ENCODE measurements at regions not wholly inside any gene's neighbourhood (a gene's known extent, or its start where the extent isn't known, plus 50 kb on each side); places are given as distances from the start of the nearest gene placed in this dataset.

DNA sequence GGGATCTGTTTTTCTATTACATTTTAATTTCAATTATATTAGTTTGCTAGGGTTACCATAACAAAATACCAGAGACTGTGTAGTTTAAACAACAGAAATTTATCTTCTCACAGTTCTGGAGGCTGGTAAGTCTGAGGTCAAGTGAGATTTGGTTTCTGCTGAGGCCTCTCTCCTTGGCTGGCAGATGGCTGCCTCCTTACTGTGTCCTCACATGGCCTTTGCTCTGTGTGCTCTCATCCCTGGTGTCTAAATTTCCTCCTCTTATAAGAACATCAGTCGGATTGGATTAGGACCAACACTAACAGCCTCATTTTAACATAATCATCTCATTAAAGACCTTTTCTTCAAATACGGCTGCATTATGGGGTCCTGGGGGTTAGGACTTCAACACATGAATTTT lies 195.2 kb upstream of the CHODL start:
- Histone ChIP-seq H3K9ac (replicated peaks in 1 of 4; ENCODE audit: extremely low read depth in 1 of 4, low read depth in 3 of 4, low read length in 3 of 4) (no peak overlapping the region), H3K56ac (replicated peaks; ENCODE audit: insufficient read length, low read depth, low read length) (no peak overlapping the region), H3K79me2 (ENCODE audit: control insufficient read depth in 1 of 2, insufficient read depth in 2 of 2, low read length in 2 of 2) (no peaks in the 10 kb centered on the region), H2AK5ac (ENCODE audit: low read depth, low read length) (no peak overlapping the region), H2AFZ (ENCODE audit: low read length) (no peak overlapping the region), H4K91ac (replicated peaks; ENCODE audit: insufficient read length, low read length) (no peak overlapping the region), H3K4me3 (ENCODE audit: extremely low read depth in 1 of 4, insufficient read depth in 2 of 4, low read depth in 3 of 4, low read length in 4 of 4) (no peak overlapping the region), H4K8ac (ENCODE audit: extremely low read depth, insufficient read depth, low read length) (no peak overlapping the region), H2BK120ac (replicated peaks; ENCODE audit: low read depth, low read length) (no peak overlapping the region), H2BK20ac (ENCODE audit: low read length) (no peak overlapping the region), H3K23ac (ENCODE audit: insufficient read length) (no peak overlapping the region), H4K5ac (ENCODE audit: insufficient read length, low read depth, low read length) (no peak overlapping the region), H3K9me3 (ENCODE audit: insufficient read depth in 2 of 2, low read depth in 1 of 2, low read length in 1 of 2) (no peaks in the 10 kb centered on the region), H3K4me1 (replicated peaks in 1 of 4; ENCODE audit: control insufficient read depth in 3 of 4, insufficient read depth in 4 of 4, low read length in 3 of 4) (no peaks in the 10 kb centered on the region), H3K4me2 (ENCODE audit: insufficient read depth in 1 of 2, low read depth in 2 of 2, low read length in 2 of 2) (no peak overlapping the region), H3K36me3 (ENCODE audit: control insufficient read depth in 2 of 4, insufficient read depth in 4 of 4, low read length in 3 of 4) (no peaks in the 10 kb centered on the region), H3K14ac (ENCODE audit: insufficient read length) (no peak overlapping the region), H3K23me2 (ENCODE audit: low read depth, low read length) (no peaks in the 10 kb centered on the region), H3K79me1 (ENCODE audit: low read depth, low read length) (no peaks in the 10 kb centered on the region), H2BK5ac (ENCODE audit: low read depth, low read length) (no peak overlapping the region), H4K20me1 (replicated peaks in 1 of 2; ENCODE audit: control insufficient read depth in 1 of 2, insufficient read depth in 2 of 2, low read length in 2 of 2) (no peaks in the 10 kb centered on the region), H3K4ac (replicated peaks; ENCODE audit: insufficient read length, low read depth, low read length) (no peak overlapping the region), H3K18ac (ENCODE audit: extremely low read depth, low read length) (no peak overlapping the region), H2BK15ac (ENCODE audit: low read length) (no peak overlapping the region), H3K27ac (ENCODE audit: low read depth, low read length) (no peak overlapping the region), H2BK12ac (ENCODE audit: low read depth, low read length) (no peak overlapping the region), H3K27me3 (replicated peaks in 1 of 4; ENCODE audit: control insufficient read depth in 3 of 4, extremely low read depth in 1 of 4, insufficient read depth in 3 of 4, low read length in 3 of 4) (no peaks in the 10 kb centered on the region)
- 97% methylated on average over 2 of the region's 2 CpGs; no CpG with 5 or more reads in 1 of the 2 experiments for WGBS, 2 experiments (ENCODE audit: extremely low coverage in 1 of 2, insufficient coverage in 1 of 2, insufficient read length in 1 of 2, insufficient replicate concordance in 2 of 2, low coverage in 1 of 2, low lambda C conversion rate in 2 of 2, missing lambda C conversion rate in 1 of 2)
- no peak for FAIRE-seq
- POLR2A ChIA-PET (ENCODE audit: partially characterized antibody), result no interaction called here
- CTCF ChIA-PET (ENCODE audit: partially characterized antibody), result interaction anchor here (1.3 kb wide), 1 partner anchor 9 kb away, joined by 3 read pairs; no protein-coding TSS in a partner anchor
- DNase-seq (ENCODE audit: low read depth in 1 of 2, low spot score in 2 of 2), result no peak
- no peak for TF ChIP-seq JUND (IDR thresholded peaks at IDR 0.05; ENCODE audit: low read length)
- no peak for TF ChIP-seq POU5F1 (IDR thresholded peaks at IDR 0.05; ENCODE audit: low read depth, low read length)
- no peak for TF ChIP-seq SAP30 (IDR thresholded peaks at IDR 0.05; ENCODE audit: insufficient read depth, insufficient replicate concordance, low read length)
- no peak for TF ChIP-seq CTBP2 (IDR thresholded peaks at IDR 0.05; ENCODE audit: borderline replicate concordance, insufficient read depth, insufficient read length, low read length)
- no peak for TF ChIP-seq RAD21 (IDR thresholded peaks at IDR 0.05 in 1 of 2, conservative IDR thresholded peaks at IDR 0.05 in 1 of 2; ENCODE audit: low read depth in 2 of 2, low read length in 2 of 2)
- TF ChIP-seq SUZ12 (IDR thresholded peaks at IDR 0.05; ENCODE audit: low read length), result no peak
- TF ChIP-seq SIN3A (conservative IDR thresholded peaks at IDR 0.05 in 1 of 2, IDR thresholded peaks at IDR 0.05 in 1 of 2; ENCODE audit: low read depth in 1 of 2, low read length in 2 of 2), result no peak
- TF ChIP-seq ASH2L (IDR thresholded peaks at IDR 0.05; ENCODE audit: low read length), result no peak
- no peak for TF ChIP-seq BRCA1 (IDR thresholded peaks at IDR 0.05; ENCODE audit: low read depth, low read length)
- no peak for TF ChIP-seq GTF2F1 (IDR thresholded peaks at IDR 0.05; ENCODE audit: borderline replicate concordance, low read depth, low read length)
